HG03045 (cell line): ENCODE measurements at regions not wholly inside any gene's neighbourhood (a gene's known extent, or its start where the extent isn't known, plus 50 kb on each side); places are given as distances from the start of the nearest gene placed in this dataset.
"Not testable (repeated sequence)": the region's sequence is repeated elsewhere in the genome, so short reads cannot be mapped to it uniquely, and the experiment has no call there.

Experiments used
- ATAC-seq: cut with Tn5 transposase; IDR thresholded peaks from one replicate; pipeline ENCODE4 v1.9.1; 2021; ENCODE audit warnings: mild to moderate bottlenecking, moderate library complexity; ENCODE audit not compliant: unreplicated experiment

- no peak for ATAC-seq
Measured at GRCh38 chr20:51193066-51193772, 170.3 kb upstream of the KCNG1 start.

- ATAC-seq: no peak
Measured at GRCh38 chr20:51190783-51191180, 167.9 kb upstream of the KCNG1 start.

GRCh38 chr20:51189814-51190782, 167.2 kb upstream of the KCNG1 start:
- no peak for ATAC-seq

GRCh38 chr20:51188941-51189340, 166.0 kb upstream of the KCNG1 start:
- no peak for ATAC-seq

GRCh38 chr20:51187261-51187660, 164.4 kb upstream of the KCNG1 start:
- no peak for ATAC-seq

GRCh38 chr20:51185861-51186260, 163.0 kb upstream of the KCNG1 start:
- no peak for ATAC-seq

GRCh38 chr20:51185277-51185676, 162.4 kb upstream of the KCNG1 start:
- ATAC-seq: no peak

- no peak for ATAC-seq
Measured at GRCh38 chr20:51184289-51184688, 161.4 kb upstream of the KCNG1 start.

GRCh38 chr20:51183451-51183850, 160.5 kb upstream of the KCNG1 start:
- no peak for ATAC-seq

GRCh38 chr20:51182571-51182970, 159.7 kb upstream of the KCNG1 start:
- no peak for ATAC-seq

GRCh38 chr20:51178153-51178552, 155.2 kb upstream of the KCNG1 start:
- ATAC-seq: no peak

- no peak for ATAC-seq
Measured at GRCh38 chr20:51176876-51177275, 154.0 kb upstream of the KCNG1 start.

- no peak for ATAC-seq
Measured at GRCh38 chr20:51176446-51176845, 153.5 kb upstream of the KCNG1 start.

GRCh38 chr20:51175724-51176123, 152.8 kb upstream of the KCNG1 start:
- no peak for ATAC-seq

- no peak for ATAC-seq
Measured at GRCh38 chr20:51175156-51175555, 152.2 kb upstream of the KCNG1 start.

- no peak for ATAC-seq
Measured at GRCh38 chr20:51174536-51174935, 151.6 kb upstream of the KCNG1 start.

- ATAC-seq: no peak
Measured at GRCh38 chr20:51172558-51173428, 149.9 kb upstream of the KCNG1 start.

- no peak for ATAC-seq
Measured at GRCh38 chr20:51171141-51171540, 148.2 kb upstream of the KCNG1 start.

GRCh38 chr20:51169813-51170212, 146.9 kb upstream of the KCNG1 start:
- ATAC-seq: no peak

GRCh38 chr20:51167911-51168310, 145.0 kb upstream of the KCNG1 start:
- ATAC-seq: not testable (repeated sequence)

GRCh38 chr20:51166489-51166888, 143.6 kb upstream of the KCNG1 start:
- no peak for ATAC-seq
